Neural progenitor cell (in vitro differentiated cells): ENCODE measurements at regions not wholly inside any gene's neighbourhood (a gene's known extent, or its start where the extent isn't known, plus 50 kb on each side); places are given as distances from the start of the nearest gene placed in this dataset.

ENCODE experiments used
- DNase-seq: peaks from one replicate; pipeline ENCODE4 v3.0.0-alpha.2; 2016; ENCODE audit warnings: low spot score
- H2AFZ ChIP-seq: fragments of 200-600 bp; sonication (generic); replicated peaks from 2 replicates; pipeline ENCODE4 v1.6.1; 2016; ENCODE audit warnings: antibody characterized with exemption
- H3F3A ChIP-seq: fragments of 200-600 bp; sonication (generic); 2 replicates; pipeline ENCODE4 v1.6.1; 2016; ENCODE audit warnings: antibody characterized with exemption, low read depth
- H3K27ac ChIP-seq: fragments of 200-600 bp; sonication (generic); 2 replicates; pipeline ENCODE4 v1.5.1; 2016; ENCODE audit warnings: mild to moderate bottlenecking
- H3K27me3 ChIP-seq: fragments of 200-600 bp; sonication (generic); 2 replicates; pipeline ENCODE4 v1.6.1; 2016; ENCODE audit warnings: mild to moderate bottlenecking, moderate library complexity
- H3K36me3 ChIP-seq: fragments of 200-600 bp; sonication (generic); 2 replicates; pipeline ENCODE4 v1.5.1; 2016
- H3K4me1 ChIP-seq: fragments of 200-600 bp; sonication (generic); 2 replicates; pipeline ENCODE4 v1.6.1; 2016; ENCODE audit warnings: mixed run types
- H3K4me2 ChIP-seq: fragments of 200-600 bp; sonication (generic); 2 replicates; pipeline ENCODE4 v1.6.1; 2016
- H3K4me3 ChIP-seq: fragments of 200-600 bp; sonication (generic); 2 replicates; pipeline ENCODE4 v1.5.1; 2016
- H3K79me2 ChIP-seq: fragments of 200-600 bp; sonication (generic); 2 replicates; pipeline ENCODE4 v1.6.1; 2016; ENCODE audit warnings: low read depth
- H3K9ac ChIP-seq: fragments of 200-600 bp; sonication (generic); 2 replicates; pipeline ENCODE4 v1.6.1; 2016
- H3K9me3 ChIP-seq: fragments of 200-600 bp; sonication (generic); 2 replicates; pipeline ENCODE4 v1.5.1; 2016; ENCODE audit warnings: low read depth
- H4K20me1 ChIP-seq: fragments of 200-600 bp; sonication (generic); 2 replicates; pipeline ENCODE4 v1.6.1; 2016; ENCODE audit warnings: low read depth
- H3K27ac Mint-ChIP-seq: 3 replicates; pipeline ENCODE4 v1.8.0; 2021; ENCODE audit warnings: mixed read lengths
- H3K27me3 Mint-ChIP-seq: 2 replicates; pipeline ENCODE4 v1.8.0; 2022; ENCODE audit warnings: low read depth, mild to moderate bottlenecking, inconsistent platforms, moderate library complexity, mixed read lengths; ENCODE audit not compliant: insufficient read depth
- H3K36me3 Mint-ChIP-seq: 3 replicates; pipeline ENCODE4 v1.8.0; 2021; ENCODE audit warnings: mixed read lengths
- H3K4me1 Mint-ChIP-seq: 3 replicates; pipeline ENCODE4 v1.8.0; 2021; ENCODE audit warnings: mixed read lengths
- H3K4me3 Mint-ChIP-seq: 3 replicates; pipeline ENCODE4 v1.8.0; 2021; ENCODE audit warnings: mild to moderate bottlenecking, moderate library complexity, mixed read lengths
- H3K9me3 Mint-ChIP-seq: 3 replicates; pipeline ENCODE4 v1.8.0; 2020; ENCODE audit warnings: mixed read lengths
- CTCF ChIP-seq: fragments of 200-600 bp; sonication (generic); IDR thresholded peaks from 2 replicates; pipeline ENCODE4 v1.5.1; 2017; ENCODE audit warnings: antibody characterized with exemption, mild to moderate bottlenecking
- EZH2 ChIP-seq: fragments of 200-600 bp; sonication (generic); IDR thresholded peaks from 2 replicates; pipeline ENCODE4 v1.6.1; 2017; ENCODE audit warnings: antibody characterized with exemption, mild to moderate bottlenecking, moderate library complexity
- EZH2phosphoT487 ChIP-seq: fragments of 200-600 bp; sonication (generic); IDR thresholded peaks from 2 replicates; pipeline ENCODE4 v1.6.1; 2017; ENCODE audit warnings: antibody characterized with exemption

- no peaks in the 10 kb centered on the region for H4K20me1 ChIP-seq
- Mint-ChIP-seq H3K36me3 (no peaks in the 10 kb centered on the region), H3K27ac (no peak overlapping the region), H3K27me3 (no peaks in the 10 kb centered on the region), H3K4me1 (no peaks in the 10 kb centered on the region), H3K4me3 (no peak overlapping the region), H3K9me3 (no peaks in the 10 kb centered on the region)
- no peak for DNase-seq
- no peaks in the 10 kb centered on the region for H3K79me2 ChIP-seq
- H3F3A ChIP-seq = no peaks in the 10 kb centered on the region
- H3K4me2 ChIP-seq = no peak overlapping the region
- H3K9me3 ChIP-seq = no peaks in the 10 kb centered on the region
- H3K36me3 ChIP-seq = no peaks in the 10 kb centered on the region
- no peaks in the 10 kb centered on the region for H3K4me1 ChIP-seq
- H3K27ac ChIP-seq = no peak overlapping the region
- TF ChIP-seq EZH2phosphoT487 (no peak), CTCF (no peak), EZH2 (no peak)
- no peak overlapping the region for H3K9ac ChIP-seq
- no peak overlapping the region for H2AFZ ChIP-seq
- H3K27me3 ChIP-seq = no peaks in the 10 kb centered on the region
- H3K4me3 ChIP-seq = no peak overlapping the region
Observed at GRCh38 chr3:70387889-70388288, 75.5 kb upstream of the MDFIC2 start.

GRCh38 chr3:70386846-70387245 lies 74.4 kb upstream of the MDFIC2 start:
- H3K9me3 Mint-ChIP-seq = no peaks in the 10 kb centered on the region
- no peak overlapping the region for H2AFZ ChIP-seq
- H3K4me3 Mint-ChIP-seq = no peak overlapping the region
- no peaks in the 10 kb centered on the region for H4K20me1 ChIP-seq
- H3K27ac ChIP-seq = no peak overlapping the region
- H3F3A ChIP-seq = no peaks in the 10 kb centered on the region
- no peaks in the 10 kb centered on the region for H3K27me3 ChIP-seq
- no peaks in the 10 kb centered on the region for H3K9me3 ChIP-seq
- no peak overlapping the region for H3K4me3 ChIP-seq
- H3K9ac ChIP-seq = no peak overlapping the region
- no peak overlapping the region for H3K4me2 ChIP-seq
- no peaks in the 10 kb centered on the region for H3K4me1 ChIP-seq
- no peaks in the 10 kb centered on the region for H3K27me3 Mint-ChIP-seq
- no peaks in the 10 kb centered on the region for H3K36me3 Mint-ChIP-seq
- H3K79me2 ChIP-seq = no peaks in the 10 kb centered on the region
- no peaks in the 10 kb centered on the region for H3K4me1 Mint-ChIP-seq
- TF ChIP-seq EZH2phosphoT487 = no peak
- TF ChIP-seq EZH2 = no peak
- no peak for TF ChIP-seq CTCF
- DNase-seq = no peak
- no peaks in the 10 kb centered on the region for H3K36me3 ChIP-seq
- H3K27ac Mint-ChIP-seq = no peak overlapping the region

- no peak overlapping the region for H3K9ac ChIP-seq
- no peak overlapping the region for H2AFZ ChIP-seq
- no peaks in the 10 kb centered on the region for H3K4me1 Mint-ChIP-seq
- no peaks in the 10 kb centered on the region for H3K27me3 ChIP-seq
- no peaks in the 10 kb centered on the region for H3K4me1 ChIP-seq
- no peak overlapping the region for H3K27ac ChIP-seq
- no peak overlapping the region for H3K4me3 ChIP-seq
- H3K4me2 ChIP-seq = no peak overlapping the region
- H4K20me1 ChIP-seq = no peaks in the 10 kb centered on the region
- H3K36me3 ChIP-seq = no peaks in the 10 kb centered on the region
- DNase-seq = no peak
- no peaks in the 10 kb centered on the region for H3K79me2 ChIP-seq
- H3K9me3 ChIP-seq = no peaks in the 10 kb centered on the region
- H3F3A ChIP-seq = no peaks in the 10 kb centered on the region
- TF ChIP-seq EZH2phosphoT487 (no peak), CTCF (peak; percentile 6), EZH2 (no peak)
- H3K4me3 Mint-ChIP-seq = no peak overlapping the region
- H3K27me3 Mint-ChIP-seq = no peaks in the 10 kb centered on the region
- H3K9me3 Mint-ChIP-seq = no peaks in the 10 kb centered on the region
- H3K27ac Mint-ChIP-seq = no peak overlapping the region
- no peaks in the 10 kb centered on the region for H3K36me3 Mint-ChIP-seq
Observed at GRCh38 chr3:70386043-70386442, 73.6 kb upstream of the MDFIC2 start.

GRCh38 chr3:70383360-70383831 lies 71.0 kb upstream of the MDFIC2 start:
- Mint-ChIP-seq H3K4me1 (no peaks in the 10 kb centered on the region), H3K36me3 (no peaks in the 10 kb centered on the region), H3K9me3 (no peaks in the 10 kb centered on the region), H3K27me3 (no peaks in the 10 kb centered on the region), H3K27ac (no peak overlapping the region), H3K4me3 (no peak overlapping the region)
- Histone ChIP-seq H3F3A (no peaks in the 10 kb centered on the region), H2AFZ (no peak overlapping the region), H3K4me3 (no peak overlapping the region), H3K9ac (no peak overlapping the region), H3K27me3 (no peaks in the 10 kb centered on the region), H4K20me1 (no peaks in the 10 kb centered on the region), H3K36me3 (no peaks in the 10 kb centered on the region), H3K4me2 (no peak overlapping the region), H3K4me1 (no peaks in the 10 kb centered on the region), H3K27ac (no peak overlapping the region), H3K79me2 (no peaks in the 10 kb centered on the region), H3K9me3 (no peaks in the 10 kb centered on the region)
- TF ChIP-seq CTCF (no peak), EZH2 (no peak), EZH2phosphoT487 (no peak)
- DNase-seq = no peak
